ENCODE measurements at regions not wholly inside any gene's neighbourhood (a gene's known extent, or its start where the extent isn't known, plus 50 kb on each side); places are given as distances from the start of the nearest gene placed in this dataset.

GRCh38 chr13:74438901-74439300 is 304.7 kb upstream of the KLF12 start:
- H3K27ac ChIP-seq (ENCODE audit: low read depth, low read length, severe bottlenecking), result no peak overlapping the region
- 81% methylated on average over 3 of the region's 3 CpGs; no CpG with 5 or more reads in 1 of the 2 experiments for WGBS, 2 experiments (ENCODE audit: insufficient coverage in 2 of 2)
- no peaks in the 10 kb centered on the region for H3K36me3 ChIP-seq (ENCODE audit: control insufficient read depth, insufficient read depth, low read length)
- no peaks in the 10 kb centered on the region for H3K9me3 ChIP-seq (ENCODE audit: control insufficient read depth, low read length)
- no peak overlapping the region for H3K4me3 ChIP-seq (ENCODE audit: extremely low read depth, insufficient read depth, low read length, poor library complexity, severe bottlenecking)
- no peaks in the 10 kb centered on the region for H3K4me1 ChIP-seq (ENCODE audit: control insufficient read depth, insufficient read depth, low read length, poor library complexity, severe bottlenecking)

GRCh38 chr13:74434782-74435181 is 300.6 kb upstream of the KLF12 start:
- H3K4me1 ChIP-seq (ENCODE audit: control insufficient read depth, insufficient read depth, low read length, poor library complexity, severe bottlenecking), result no peaks in the 10 kb centered on the region
- 100% methylated on average over 1 of the region's 2 CpGs; no CpG with 5 or more reads in 1 of the 2 experiments for WGBS, 2 experiments (ENCODE audit: insufficient coverage in 2 of 2)
- H3K4me3 ChIP-seq (ENCODE audit: extremely low read depth, insufficient read depth, low read length, poor library complexity, severe bottlenecking), result no peak overlapping the region
- H3K36me3 ChIP-seq (ENCODE audit: control insufficient read depth, insufficient read depth, low read length), result no peaks in the 10 kb centered on the region
- H3K27ac ChIP-seq (ENCODE audit: low read depth, low read length, severe bottlenecking), result no peak overlapping the region
- H3K9me3 ChIP-seq (ENCODE audit: control insufficient read depth, low read length), result no peaks in the 10 kb centered on the region

- whole genome bisulfite sequencing, 2 experiments (ENCODE audit: insufficient coverage in 2 of 2), result 93 to 100% methylated on average over 1 to 2 of the region's 3 CpGs
- H3K36me3 ChIP-seq (ENCODE audit: control insufficient read depth, insufficient read depth, low read length), result no peaks in the 10 kb centered on the region
- no peaks in the 10 kb centered on the region for H3K9me3 ChIP-seq (ENCODE audit: control insufficient read depth, low read length)
- no peak overlapping the region for H3K27ac ChIP-seq (ENCODE audit: low read depth, low read length, severe bottlenecking)
- no peak overlapping the region for H3K4me3 ChIP-seq (ENCODE audit: extremely low read depth, insufficient read depth, low read length, poor library complexity, severe bottlenecking)
- no peaks in the 10 kb centered on the region for H3K4me1 ChIP-seq (ENCODE audit: control insufficient read depth, insufficient read depth, low read length, poor library complexity, severe bottlenecking)
Observed at GRCh38 chr13:74424455-74424854, 290.3 kb upstream of the KLF12 start.

- Histone ChIP-seq H3K4me1 (ENCODE audit: control insufficient read depth, insufficient read depth, low read length, poor library complexity, severe bottlenecking) (no peaks in the 10 kb centered on the region), H3K27ac (ENCODE audit: low read depth, low read length, severe bottlenecking) (no peak overlapping the region), H3K9me3 (ENCODE audit: control insufficient read depth, low read length) (no peaks in the 10 kb centered on the region), H3K4me3 (ENCODE audit: extremely low read depth, insufficient read depth, low read length, poor library complexity, severe bottlenecking) (no peak overlapping the region), H3K36me3 (ENCODE audit: control insufficient read depth, insufficient read depth, low read length) (no peaks in the 10 kb centered on the region)
- 91 to 94% methylated on average over 3 of the region's 3 CpGs for WGBS, 2 experiments (ENCODE audit: insufficient coverage in 2 of 2)
Observed at GRCh38 chr13:74423434-74423833, 289.2 kb upstream of the KLF12 start.

GRCh38 chr13:74414458-74414857 is 280.3 kb upstream of the KLF12 start:
- 87 to 90% methylated on average over 6 of the region's 6 CpGs for WGBS, 2 experiments (ENCODE audit: insufficient coverage in 2 of 2)
- Histone ChIP-seq H3K36me3 (ENCODE audit: control insufficient read depth, insufficient read depth, low read length) (no peaks in the 10 kb centered on the region), H3K4me3 (ENCODE audit: extremely low read depth, insufficient read depth, low read length, poor library complexity, severe bottlenecking) (no peak overlapping the region), H3K9me3 (ENCODE audit: control insufficient read depth, low read length) (no peaks in the 10 kb centered on the region), H3K27ac (ENCODE audit: low read depth, low read length, severe bottlenecking) (no peak overlapping the region), H3K4me1 (ENCODE audit: control insufficient read depth, insufficient read depth, low read length, poor library complexity, severe bottlenecking) (no peaks in the 10 kb centered on the region)

GRCh38 chr13:74413482-74413881 is 279.3 kb upstream of the KLF12 start:
- 87 to 94% methylated on average over 7 to 8 of the region's 8 CpGs for WGBS, 2 experiments (ENCODE audit: insufficient coverage in 2 of 2)
- no peaks in the 10 kb centered on the region for H3K4me1 ChIP-seq (ENCODE audit: control insufficient read depth, insufficient read depth, low read length, poor library complexity, severe bottlenecking)
- no peak overlapping the region for H3K27ac ChIP-seq (ENCODE audit: low read depth, low read length, severe bottlenecking)
- H3K36me3 ChIP-seq (ENCODE audit: control insufficient read depth, insufficient read depth, low read length), result no peaks in the 10 kb centered on the region
- H3K9me3 ChIP-seq (ENCODE audit: control insufficient read depth, low read length), result no peaks in the 10 kb centered on the region
- H3K4me3 ChIP-seq (ENCODE audit: extremely low read depth, insufficient read depth, low read length, poor library complexity, severe bottlenecking), result no peak overlapping the region

GRCh38 chr13:74409551-74409950 is 275.3 kb upstream of the KLF12 start:
- no peaks in the 10 kb centered on the region for H3K36me3 ChIP-seq (ENCODE audit: control insufficient read depth, insufficient read depth, low read length)
- no peak overlapping the region for H3K4me3 ChIP-seq (ENCODE audit: extremely low read depth, insufficient read depth, low read length, poor library complexity, severe bottlenecking)
- H3K4me1 ChIP-seq (ENCODE audit: control insufficient read depth, insufficient read depth, low read length, poor library complexity, severe bottlenecking), result no peaks in the 10 kb centered on the region
- H3K9me3 ChIP-seq (ENCODE audit: control insufficient read depth, low read length), result no peaks in the 10 kb centered on the region
- H3K27ac ChIP-seq (ENCODE audit: low read depth, low read length, severe bottlenecking), result no peak overlapping the region
- 96 to 100% methylated on average over 5 of the region's 5 CpGs for WGBS, 2 experiments (ENCODE audit: insufficient coverage in 2 of 2)

GRCh38 chr13:74406420-74406819 is 272.2 kb upstream of the KLF12 start:
- H3K27ac ChIP-seq (ENCODE audit: low read depth, low read length, severe bottlenecking), result no peak overlapping the region
- no peaks in the 10 kb centered on the region for H3K4me1 ChIP-seq (ENCODE audit: control insufficient read depth, insufficient read depth, low read length, poor library complexity, severe bottlenecking)
- H3K9me3 ChIP-seq (ENCODE audit: control insufficient read depth, low read length), result no peaks in the 10 kb centered on the region
- no peak overlapping the region for H3K4me3 ChIP-seq (ENCODE audit: extremely low read depth, insufficient read depth, low read length, poor library complexity, severe bottlenecking)
- H3K36me3 ChIP-seq (ENCODE audit: control insufficient read depth, insufficient read depth, low read length), result no peaks in the 10 kb centered on the region
- WGBS, 2 experiments (ENCODE audit: insufficient coverage in 2 of 2), result 66 to 84% methylated on average over 2 to 3 of the region's 3 CpGs

GRCh38 chr13:74398599-74398998 is 264.4 kb upstream of the KLF12 start:
- no peaks in the 10 kb centered on the region for H3K36me3 ChIP-seq (ENCODE audit: control insufficient read depth, insufficient read depth, low read length)
- no peak overlapping the region for H3K27ac ChIP-seq (ENCODE audit: low read depth, low read length, severe bottlenecking)
- WGBS, 2 experiments (ENCODE audit: insufficient coverage in 2 of 2), result 60% methylated on average over 1 of the region's 4 CpGs; no CpG with 5 or more reads in 1 of the 2 experiments
- H3K4me1 ChIP-seq (ENCODE audit: control insufficient read depth, insufficient read depth, low read length, poor library complexity, severe bottlenecking), result no peaks in the 10 kb centered on the region
- no peak overlapping the region for H3K4me3 ChIP-seq (ENCODE audit: extremely low read depth, insufficient read depth, low read length, poor library complexity, severe bottlenecking)
- H3K9me3 ChIP-seq (ENCODE audit: control insufficient read depth, low read length), result no peaks in the 10 kb centered on the region

- H3K36me3 ChIP-seq (ENCODE audit: control insufficient read depth, insufficient read depth, low read length), result no peaks in the 10 kb centered on the region
- H3K9me3 ChIP-seq (ENCODE audit: control insufficient read depth, low read length), result peaks cover 3% of the 10 kb centered on the region
- H3K27ac ChIP-seq (ENCODE audit: low read depth, low read length, severe bottlenecking), result no peak overlapping the region
- WGBS, 2 experiments (ENCODE audit: insufficient coverage in 2 of 2), result 49 to 82% methylated on average over 2 to 3 of the region's 5 CpGs
- no peak overlapping the region for H3K4me3 ChIP-seq (ENCODE audit: extremely low read depth, insufficient read depth, low read length, poor library complexity, severe bottlenecking)
- H3K4me1 ChIP-seq (ENCODE audit: control insufficient read depth, insufficient read depth, low read length, poor library complexity, severe bottlenecking), result no peaks in the 10 kb centered on the region
Observed at GRCh38 chr13:74389056-74389455, 254.9 kb upstream of the KLF12 start.

GRCh38 chr13:74388626-74389025 is 254.4 kb upstream of the KLF12 start:
- 95 to 100% methylated on average over 4 to 6 of the region's 6 CpGs for WGBS, 2 experiments (ENCODE audit: insufficient coverage in 2 of 2)
- Histone ChIP-seq H3K4me3 (ENCODE audit: extremely low read depth, insufficient read depth, low read length, poor library complexity, severe bottlenecking) (no peak overlapping the region), H3K9me3 (ENCODE audit: control insufficient read depth, low read length) (peaks cover 3% of the 10 kb centered on the region), H3K27ac (ENCODE audit: low read depth, low read length, severe bottlenecking) (no peak overlapping the region), H3K36me3 (ENCODE audit: control insufficient read depth, insufficient read depth, low read length) (no peaks in the 10 kb centered on the region), H3K4me1 (ENCODE audit: control insufficient read depth, insufficient read depth, low read length, poor library complexity, severe bottlenecking) (no peaks in the 10 kb centered on the region)

Data from mesodermal cell (in vitro differentiated cells).